ENCODE measurements at regions not wholly inside any gene's neighbourhood (a gene's known extent, or its start where the extent isn't known, plus 50 kb on each side); places are given as distances from the start of the nearest gene placed in this dataset.

DNA sequence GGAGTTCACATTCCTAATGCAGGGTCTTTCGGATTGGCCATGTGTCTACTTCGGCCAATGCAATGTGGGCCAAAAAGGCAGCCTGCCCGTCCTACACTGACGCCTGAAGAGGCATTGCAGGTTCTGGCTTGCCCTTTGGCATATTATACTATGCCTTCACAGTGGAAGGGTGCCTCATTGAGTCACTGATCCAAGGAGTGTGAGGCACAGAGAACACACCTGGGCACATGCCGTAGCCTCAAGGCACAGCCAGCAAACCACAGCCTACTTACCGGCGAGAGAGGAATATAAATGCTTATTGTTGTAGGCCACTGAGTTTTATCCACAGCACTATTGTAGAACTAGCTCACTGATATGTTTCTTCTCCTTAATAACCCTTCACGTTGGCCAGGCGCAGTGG lies 409.6 kb downstream of the GADD45G start:
- Histone ChIP-seq H3K4me3 (ENCODE audit: extremely low read depth in 1 of 4, insufficient read depth in 2 of 4, low read depth in 3 of 4, low read length in 4 of 4) (no peak overlapping the region), H3K18ac (ENCODE audit: extremely low read depth, low read length) (no peak overlapping the region), H2AK5ac (ENCODE audit: low read depth, low read length) (no peak overlapping the region), H4K5ac (ENCODE audit: insufficient read length, low read depth, low read length) (no peak overlapping the region), H3K56ac (replicated peaks; ENCODE audit: insufficient read length, low read depth, low read length) (no peak overlapping the region), H3K23me2 (ENCODE audit: low read depth, low read length) (no peaks in the 10 kb centered on the region), H4K91ac (replicated peaks; ENCODE audit: insufficient read length, low read length) (no peak overlapping the region), H2BK20ac (ENCODE audit: low read length) (no peak overlapping the region), H3K27ac (ENCODE audit: low read depth, low read length) (no peak overlapping the region), H3K9me3 (ENCODE audit: insufficient read depth in 2 of 2, low read depth in 1 of 2, low read length in 1 of 2) (no peaks in the 10 kb centered on the region), H3K14ac (ENCODE audit: insufficient read length) (no peak overlapping the region), H2BK15ac (ENCODE audit: low read length) (no peak overlapping the region), H2BK12ac (ENCODE audit: low read depth, low read length) (no peak overlapping the region), H3K9ac (replicated peaks in 1 of 4; ENCODE audit: extremely low read depth in 1 of 4, low read depth in 3 of 4, low read length in 3 of 4) (no peak overlapping the region), H3K4me2 (ENCODE audit: insufficient read depth in 1 of 2, low read depth in 2 of 2, low read length in 2 of 2) (no peak overlapping the region), H2AFZ (ENCODE audit: low read length) (no peak overlapping the region), H2BK120ac (replicated peaks; ENCODE audit: low read depth, low read length) (no peak overlapping the region), H3K23ac (ENCODE audit: insufficient read length) (no peak overlapping the region), H3K36me3 (ENCODE audit: control insufficient read depth in 2 of 4, insufficient read depth in 4 of 4, low read length in 3 of 4) (no peaks in the 10 kb centered on the region), H4K8ac (ENCODE audit: extremely low read depth, insufficient read depth, low read length) (no peak overlapping the region), H2BK5ac (ENCODE audit: low read depth, low read length) (no peak overlapping the region), H3K4me1 (replicated peaks in 1 of 4; ENCODE audit: control insufficient read depth in 3 of 4, insufficient read depth in 4 of 4, low read length in 3 of 4) (no peaks in the 10 kb centered on the region), H4K20me1 (replicated peaks in 1 of 2; ENCODE audit: control insufficient read depth in 1 of 2, insufficient read depth in 2 of 2, low read length in 2 of 2) (no peaks in the 10 kb centered on the region), H3K4ac (replicated peaks; ENCODE audit: insufficient read length, low read depth, low read length) (no peak overlapping the region), H3K79me2 (ENCODE audit: control insufficient read depth in 1 of 2, insufficient read depth in 2 of 2, low read length in 2 of 2) (no peaks in the 10 kb centered on the region), H3K79me1 (ENCODE audit: low read depth, low read length) (no peaks in the 10 kb centered on the region), H3K27me3 (replicated peaks in 1 of 4; ENCODE audit: control insufficient read depth in 3 of 4, extremely low read depth in 1 of 4, insufficient read depth in 3 of 4, low read length in 3 of 4) (no peaks in the 10 kb centered on the region)
- CTCF ChIA-PET (ENCODE audit: partially characterized antibody): interaction anchor here (0.8 to 1.1 kb wide), 2 partner anchors 10 to 89 kb away, joined by 3 read pairs; no protein-coding TSS in a partner anchor
- no peak for DNase-seq (ENCODE audit: low read depth in 1 of 2, low spot score in 2 of 2)
- no peak for FAIRE-seq
- WGBS, 2 experiments (ENCODE audit: extremely low coverage in 1 of 2, insufficient coverage in 1 of 2, insufficient read length in 1 of 2, insufficient replicate concordance in 2 of 2, low coverage in 1 of 2, low lambda C conversion rate in 2 of 2, missing lambda C conversion rate in 1 of 2): 94% methylated on average over 9 of the region's 9 CpGs; no CpG with 5 or more reads in 1 of the 2 experiments
- POLR2A ChIA-PET (ENCODE audit: partially characterized antibody): no interaction called here
- TF ChIP-seq CREB1 (IDR thresholded peaks at IDR 0.05) (no peak), POLR2A (IDR thresholded peaks at IDR 0.05; ENCODE audit: control extremely low read depth in 1 of 2, low read depth in 2 of 2, low read length in 2 of 2) (no peak)

Data from H1 (cell line).